GM23338 (cell line): ENCODE measurements at regions not wholly inside any gene's neighbourhood (a gene's known extent, or its start where the extent isn't known, plus 50 kb on each side); places are given as distances from the start of the nearest gene placed in this dataset.
"Not testable (repeated sequence)": the region's sequence is repeated elsewhere in the genome, so short reads cannot be mapped to it uniquely, and the experiment has no call there.

Experiments used
- ATAC-seq: fragments of 200-7000 bp; cut with Tn5 transposase; 3 replicates; pipeline ENCODE4 v1.9.1; 2020
- DNase-seq: peaks from one replicate; pipeline ENCODE4 v3.0.0-alpha.2; 2015; ENCODE audit warnings: low spot score
- H2AFZ ChIP-seq: fragments of 200-600 bp; sonication (generic); 2 replicates; pipeline ENCODE4 v1.8.0; 2016; ENCODE audit warnings: antibody characterized with exemption, mild to moderate bottlenecking, moderate library complexity
- H3F3A ChIP-seq: fragments of 200-600 bp; sonication (generic); replicated peaks from 2 replicates; pipeline ENCODE4 v1.8.0; 2017; ENCODE audit warnings: antibody characterized with exemption, mixed run types, low read depth
- H3K27ac ChIP-seq: fragments of 200-600 bp; sonication (generic); 2 replicates; pipeline ENCODE4 v1.6.1; 2016; ENCODE audit warnings: low read depth
- H3K27me3 ChIP-seq: fragments of 200-600 bp; sonication (generic); 2 replicates; pipeline ENCODE4 v1.8.0; 2016; ENCODE audit warnings: mild to moderate bottlenecking, mixed run types, moderate library complexity; ENCODE audit not compliant: insufficient read depth
- H3K36me3 ChIP-seq: fragments of 200-600 bp; sonication (generic); 2 replicates; pipeline ENCODE4 v1.8.0; 2016; ENCODE audit warnings: mild to moderate bottlenecking; ENCODE audit not compliant: insufficient read depth
- H3K4me1 ChIP-seq: fragments of 200-600 bp; sonication (generic); 2 replicates; pipeline ENCODE4 v1.8.0; 2016; ENCODE audit warnings: mild to moderate bottlenecking, moderate library complexity; ENCODE audit not compliant: insufficient read depth
- H3K4me2 ChIP-seq: fragments of 200-600 bp; sonication (generic); 2 replicates; pipeline ENCODE4 v1.7.1; 2017; ENCODE audit warnings: mixed run types
- H3K4me3 ChIP-seq: fragments of 200-600 bp; sonication (generic); 2 replicates; pipeline ENCODE4 v1.6.1; 2016; ENCODE audit warnings: mixed run types
- H3K79me2 ChIP-seq: fragments of 200-600 bp; sonication (generic); replicated peaks from 2 replicates; pipeline ENCODE4 v1.8.0; 2017; ENCODE audit warnings: mild to moderate bottlenecking; ENCODE audit not compliant: insufficient read depth
- H3K9me2 ChIP-seq: fragments of 200-600 bp; sonication (generic); 2 replicates; pipeline ENCODE4 v1.8.0; 2017; ENCODE audit not compliant: insufficient read depth
- H4K20me1 ChIP-seq: fragments of 200-600 bp; sonication (generic); replicated peaks from 2 replicates; pipeline ENCODE4 v1.8.0; 2017; ENCODE audit warnings: mild to moderate bottlenecking; ENCODE audit not compliant: insufficient read depth
- H3K27ac Mint-ChIP-seq: 2 replicates; pipeline ENCODE4 v1.8.0; 2020; ENCODE audit warnings: inconsistent platforms, mild to moderate bottlenecking, moderate library complexity, mixed read lengths
- H3K27me3 Mint-ChIP-seq: 3 replicates; pipeline ENCODE4 v1.8.0; 2022; ENCODE audit warnings: low read depth, mild to moderate bottlenecking, moderate library complexity, mixed read lengths, inconsistent platforms; ENCODE audit not compliant: insufficient read depth, poor library complexity
- H3K36me3 Mint-ChIP-seq: 3 replicates; pipeline ENCODE4 v1.8.0; 2021; ENCODE audit warnings: low read depth, mild to moderate bottlenecking, inconsistent platforms, moderate library complexity, mixed read lengths
- H3K4me1 Mint-ChIP-seq: 3 replicates; pipeline ENCODE4 v1.8.0; 2020; ENCODE audit warnings: mild to moderate bottlenecking, inconsistent platforms, mixed read lengths
- H3K4me3 Mint-ChIP-seq: 3 replicates; pipeline ENCODE4 v1.8.0; 2021; ENCODE audit warnings: moderate library complexity, mild to moderate bottlenecking, inconsistent platforms, mixed read lengths
- H3K9me3 Mint-ChIP-seq: 3 replicates; pipeline ENCODE4 v1.8.0; 2020; ENCODE audit warnings: moderate library complexity, mild to moderate bottlenecking, inconsistent platforms, mixed read lengths
- CREB1 ChIP-seq: fragments of 250-450 bp; sonication (Bioruptor Pico); IDR thresholded peaks from 2 replicates; pipeline ENCODE4 v1.5.0; 2020; ENCODE audit warnings: low read depth, mild to moderate bottlenecking, moderate library complexity
- CTCF ChIP-seq, 2 experiments: fragments of 200-600 bp in 1 of 2; sonication (generic) in 1 of 2; conservative IDR thresholded peaks; 2 replicates each; pipeline versions ENCODE4 v1.5.1 to v1.6.1; 2016 to 2017; ENCODE audit warnings: antibody characterized with exemption in 2 of 2, low read depth in 2 of 2, mild to moderate bottlenecking in 2 of 2, moderate library complexity in 1 of 2
- EZH2 ChIP-seq: fragments of 200-600 bp; sonication (generic); IDR thresholded peaks from one replicate; pipeline ENCODE4 v1.8.0; 2017; ENCODE audit warnings: antibody characterized with exemption, mild to moderate bottlenecking, low read depth; ENCODE audit not compliant: unreplicated experiment
- NANOG ChIP-seq: IDR thresholded peaks from 2 replicates; pipeline ENCODE4 v1.6.1; 2016; ENCODE audit warnings: antibody characterized with exemption, borderline replicate concordance
- POLR2AphosphoS5 ChIP-seq: IDR thresholded peaks from 2 replicates; pipeline ENCODE4 v1.6.1; 2016; ENCODE audit warnings: antibody characterized with exemption, low read depth
- ZNF114 ChIP-seq: fragments of 250-450 bp; sonication (Bioruptor Pico); IDR thresholded peaks from 2 replicates; pipeline ENCODE4 v1.5.0; 2020; ENCODE audit warnings: mild to moderate bottlenecking, moderate library complexity
- ZNF331 ChIP-seq: fragments of 250-450 bp; sonication (Bioruptor Pico); IDR thresholded peaks from 2 replicates; pipeline ENCODE4 v1.5.0; 2020; ENCODE audit warnings: low read depth, mild to moderate bottlenecking, moderate library complexity
- TF ChIP-seq, protein P1 (sequence below): fragments of 250-450 bp; sonication (Bioruptor Pico); IDR thresholded peaks from 2 replicates; pipeline ENCODE4 v1.5.0; 2020; ENCODE audit warnings: mild to moderate bottlenecking, moderate library complexity
- TF ChIP-seq, protein P2 (sequence below): IDR thresholded peaks from 2 replicates; pipeline ENCODE4 v1.6.1; 2016; ENCODE audit warnings: antibody characterized with exemption

DNA sequence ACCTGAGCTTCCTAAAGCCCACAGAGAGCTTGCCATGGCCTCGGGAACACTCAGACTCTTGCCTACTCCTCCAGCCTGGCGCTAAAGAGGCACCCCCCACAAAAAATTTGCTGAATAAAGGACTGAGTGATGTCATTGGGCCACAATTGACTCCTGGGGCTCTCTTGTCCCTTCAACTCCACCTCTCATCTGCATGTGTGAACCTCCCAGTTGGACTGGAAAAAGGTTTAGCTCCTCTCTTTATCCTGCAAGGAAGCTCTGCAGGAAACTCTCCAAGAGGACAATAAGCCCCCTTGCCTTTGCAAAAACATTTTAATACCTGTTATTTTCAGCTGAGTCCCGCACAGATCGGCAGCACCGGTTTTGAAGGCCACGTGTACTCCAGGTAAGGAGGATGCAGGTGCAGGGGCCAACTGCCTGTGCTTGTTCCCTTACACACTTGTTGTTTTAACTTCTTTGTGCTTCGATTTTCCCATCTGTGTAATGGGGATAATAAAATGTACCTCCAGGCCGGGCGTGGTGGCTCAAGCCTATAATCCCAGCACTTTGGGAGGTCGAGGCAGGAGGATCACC, 107.3 kb downstream of the TFAP2C start:
- TF ChIP-seq, protein P1, sequence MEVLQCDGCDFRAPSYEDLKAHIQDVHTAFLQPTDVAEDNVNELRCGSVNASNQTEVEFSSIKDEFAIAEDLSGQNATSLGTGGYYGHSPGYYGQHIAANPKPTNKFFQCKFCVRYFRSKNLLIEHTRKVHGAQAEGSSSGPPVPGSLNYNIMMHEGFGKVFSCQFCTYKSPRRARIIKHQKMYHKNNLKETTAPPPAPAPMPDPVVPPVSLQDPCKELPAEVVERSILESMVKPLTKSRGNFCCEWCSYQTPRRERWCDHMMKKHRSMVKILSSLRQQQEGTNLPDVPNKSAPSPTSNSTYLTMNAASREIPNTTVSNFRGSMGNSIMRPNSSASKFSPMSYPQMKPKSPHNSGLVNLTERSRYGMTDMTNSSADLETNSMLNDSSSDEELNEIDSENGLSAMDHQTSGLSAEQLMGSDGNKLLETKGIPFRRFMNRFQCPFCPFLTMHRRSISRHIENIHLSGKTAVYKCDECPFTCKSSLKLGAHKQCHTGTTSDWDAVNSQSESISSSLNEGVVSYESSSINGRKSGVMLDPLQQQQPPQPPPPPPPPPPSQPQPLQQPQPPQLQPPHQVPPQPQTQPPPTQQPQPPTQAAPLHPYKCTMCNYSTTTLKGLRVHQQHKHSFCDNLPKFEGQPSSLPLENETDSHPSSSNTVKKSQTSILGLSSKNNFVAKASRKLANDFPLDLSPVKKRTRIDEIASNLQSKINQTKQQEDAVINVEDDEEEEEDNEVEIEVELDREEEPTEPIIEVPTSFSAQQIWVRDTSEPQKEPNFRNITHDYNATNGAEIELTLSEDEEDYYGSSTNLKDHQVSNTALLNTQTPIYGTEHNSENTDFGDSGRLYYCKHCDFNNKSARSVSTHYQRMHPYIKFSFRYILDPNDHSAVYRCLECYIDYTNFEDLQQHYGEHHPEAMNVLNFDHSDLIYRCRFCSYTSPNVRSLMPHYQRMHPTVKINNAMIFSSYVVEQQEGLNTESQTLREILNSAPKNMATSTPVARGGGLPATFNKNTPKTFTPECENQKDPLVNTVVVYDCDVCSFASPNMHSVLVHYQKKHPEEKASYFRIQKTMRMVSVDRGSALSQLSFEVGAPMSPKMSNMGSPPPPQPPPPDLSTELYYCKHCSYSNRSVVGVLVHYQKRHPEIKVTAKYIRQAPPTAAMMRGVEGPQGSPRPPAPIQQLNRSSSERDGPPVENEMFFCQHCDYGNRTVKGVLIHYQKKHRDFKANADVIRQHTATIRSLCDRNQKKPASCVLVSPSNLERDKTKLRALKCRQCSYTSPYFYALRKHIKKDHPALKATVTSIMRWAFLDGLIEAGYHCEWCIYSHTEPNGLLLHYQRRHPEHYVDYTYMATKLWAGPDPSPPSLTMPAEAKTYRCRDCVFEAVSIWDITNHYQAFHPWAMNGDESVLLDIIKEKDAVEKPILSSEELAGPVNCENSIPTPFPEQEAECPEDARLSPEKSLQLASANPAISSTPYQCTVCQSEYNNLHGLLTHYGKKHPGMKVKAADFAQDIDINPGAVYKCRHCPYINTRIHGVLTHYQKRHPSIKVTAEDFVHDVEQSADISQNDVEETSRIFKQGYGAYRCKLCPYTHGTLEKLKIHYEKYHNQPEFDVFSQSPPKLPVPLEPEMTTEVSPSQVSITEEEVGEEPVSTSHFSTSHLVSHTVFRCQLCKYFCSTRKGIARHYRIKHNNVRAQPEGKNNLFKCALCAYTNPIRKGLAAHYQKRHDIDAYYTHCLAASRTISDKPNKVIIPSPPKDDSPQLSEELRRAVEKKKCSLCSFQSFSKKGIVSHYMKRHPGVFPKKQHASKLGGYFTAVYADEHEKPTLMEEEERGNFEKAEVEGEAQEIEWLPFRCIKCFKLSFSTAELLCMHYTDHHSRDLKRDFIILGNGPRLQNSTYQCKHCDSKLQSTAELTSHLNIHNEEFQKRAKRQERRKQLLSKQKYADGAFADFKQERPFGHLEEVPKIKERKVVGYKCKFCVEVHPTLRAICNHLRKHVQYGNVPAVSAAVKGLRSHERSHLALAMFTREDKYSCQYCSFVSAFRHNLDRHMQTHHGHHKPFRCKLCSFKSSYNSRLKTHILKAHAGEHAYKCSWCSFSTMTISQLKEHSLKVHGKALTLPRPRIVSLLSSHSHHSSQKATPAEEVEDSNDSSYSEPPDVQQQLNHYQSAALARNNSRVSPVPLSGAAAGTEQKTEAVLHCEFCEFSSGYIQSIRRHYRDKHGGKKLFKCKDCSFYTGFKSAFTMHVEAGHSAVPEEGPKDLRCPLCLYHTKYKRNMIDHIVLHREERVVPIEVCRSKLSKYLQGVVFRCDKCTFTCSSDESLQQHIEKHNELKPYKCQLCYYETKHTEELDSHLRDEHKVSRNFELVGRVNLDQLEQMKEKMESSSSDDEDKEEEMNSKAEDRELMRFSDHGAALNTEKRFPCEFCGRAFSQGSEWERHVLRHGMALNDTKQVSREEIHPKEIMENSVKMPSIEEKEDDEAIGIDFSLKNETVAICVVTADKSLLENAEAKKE (CRISPR knock-in tag), result peak; percentile 55; the same call in 1 of the 2 replicates
- 0 out of 2 replicates have a peak, but pooled peaks have one; percentile 63 for TF ChIP-seq ZNF114 (CRISPR knock-in tag)
- peak; percentile 85 for TF ChIP-seq NANOG
- TF ChIP-seq, protein P2, sequence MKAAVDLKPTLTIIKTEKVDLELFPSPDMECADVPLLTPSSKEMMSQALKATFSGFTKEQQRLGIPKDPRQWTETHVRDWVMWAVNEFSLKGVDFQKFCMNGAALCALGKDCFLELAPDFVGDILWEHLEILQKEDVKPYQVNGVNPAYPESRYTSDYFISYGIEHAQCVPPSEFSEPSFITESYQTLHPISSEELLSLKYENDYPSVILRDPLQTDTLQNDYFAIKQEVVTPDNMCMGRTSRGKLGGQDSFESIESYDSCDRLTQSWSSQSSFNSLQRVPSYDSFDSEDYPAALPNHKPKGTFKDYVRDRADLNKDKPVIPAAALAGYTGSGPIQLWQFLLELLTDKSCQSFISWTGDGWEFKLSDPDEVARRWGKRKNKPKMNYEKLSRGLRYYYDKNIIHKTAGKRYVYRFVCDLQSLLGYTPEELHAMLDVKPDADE, result peak; percentile 47
- TF ChIP-seq POLR2AphosphoS5, result no peak
- peak; percentile 74 for TF ChIP-seq CREB1 (CRISPR knock-in tag)
- no peak for TF ChIP-seq EZH2
- no peak for TF ChIP-seq CTCF (conservative IDR thresholded peaks at IDR 0.05; ENCODE audit: low read depth in 2 of 2)
- no peak for TF ChIP-seq ZNF331
- DNase-seq (peak; percentile 93), ATAC-seq (peak; percentile 88)
- Histone ChIP-seq H3K27ac (peak overlapping the region; percentile 64; the same call in 1 of the 2 replicates), H3K9me2 (no peaks in the 10 kb centered on the region; the same call in 1 of the 2 replicates), H3K27me3 (peaks cover 45% of the 10 kb centered on the region), H3K4me1 (peaks cover 44% of the 10 kb centered on the region), H4K20me1 (no peaks in the 10 kb centered on the region), H3K4me3 (peak overlapping the region; percentile 17; the same call in 1 of the 2 replicates), H3K79me2 (no peaks in the 10 kb centered on the region), H3K4me2 (no peak overlapping the region), H2AFZ (no peak overlapping the region), H3F3A (no peaks in the 10 kb centered on the region), H3K36me3 (no peaks in the 10 kb centered on the region)
- Mint-ChIP-seq H3K27ac (peak overlapping the region; percentile 84; the same call in 1 of the 2 replicates), H3K4me3 (peak overlapping the region; percentile 52), H3K4me1 (peaks cover 50% of the 10 kb centered on the region), H3K9me3 (peaks cover 6% of the 10 kb centered on the region), H3K27me3 (peaks cover 74% of the 10 kb centered on the region), H3K36me3 (peaks cover 3% of the 10 kb centered on the region; the same call in 1 of the 3 replicates)

DNA sequence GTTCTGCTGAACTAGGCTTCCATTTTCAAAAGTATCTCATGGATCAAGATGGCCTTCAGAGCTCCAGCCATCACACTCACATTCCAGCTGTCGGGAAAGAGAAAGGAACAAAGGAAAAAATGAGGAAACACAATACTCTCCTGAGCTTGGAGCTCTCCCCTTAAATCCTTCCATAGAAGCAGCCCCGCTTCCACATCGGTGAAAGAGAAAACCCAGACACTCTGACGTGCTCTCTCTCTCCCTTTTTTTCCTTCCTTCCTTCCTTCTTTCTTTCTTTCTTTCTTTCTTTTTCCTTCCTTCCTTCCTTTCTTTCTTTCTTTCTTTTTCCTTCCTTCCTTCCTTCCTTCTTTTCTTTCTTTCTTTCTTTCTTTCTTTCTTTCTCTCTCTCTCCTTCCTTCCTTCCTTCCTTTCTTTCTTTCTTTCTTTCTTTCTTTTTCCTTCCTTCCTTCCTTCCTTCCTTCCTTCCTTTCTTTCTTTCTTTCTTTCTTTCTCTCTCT, 115.3 kb downstream of the TFAP2C start:
- not testable (repeated sequence) for H3K9me3 Mint-ChIP-seq, H3K36me3 Mint-ChIP-seq, H3K79me2 ChIP-seq, H3K4me2 ChIP-seq, H3K4me3 ChIP-seq, H3F3A ChIP-seq, H3K9me2 ChIP-seq, H3K27ac ChIP-seq, H3K27me3 ChIP-seq, H4K20me1 ChIP-seq, H3K36me3 ChIP-seq, H3K4me3 Mint-ChIP-seq, DNase-seq, ATAC-seq, H3K27ac Mint-ChIP-seq, H2AFZ ChIP-seq
- peaks cover 27% of the 10 kb centered on the region for H3K4me1 ChIP-seq
- peaks cover 27% of the 10 kb centered on the region for H3K4me1 Mint-ChIP-seq
- peaks cover 36% of the 10 kb centered on the region for H3K27me3 Mint-ChIP-seq
